ENCODE measurements at regions not wholly inside any gene's neighbourhood (a gene's known extent, or its start where the extent isn't known, plus 50 kb on each side); places are given as distances from the start of the nearest gene placed in this dataset.

- Mint-ChIP-seq H3K27ac (no peak overlapping the region), H3K4me1 (ENCODE audit: low read depth) (no peaks in the 10 kb centered on the region), H3K36me3 (ENCODE audit: low read depth) (no peaks in the 10 kb centered on the region), H3K9me3 (peaks cover 2% of the 10 kb centered on the region), H3K4me3 (no peak overlapping the region), H3K27me3 (peaks cover 14% of the 10 kb centered on the region)
- no peak for DNase-seq
These were observed 88.8 kb downstream of the OAT start for GRCh38 chr10:124329941-124330340.

- H3K36me3 Mint-ChIP-seq (ENCODE audit: low read depth), result no peaks in the 10 kb centered on the region
- H3K27me3 Mint-ChIP-seq, result peaks cover 14% of the 10 kb centered on the region
- no peak for DNase-seq
- H3K4me3 Mint-ChIP-seq, result no peak overlapping the region
- no peaks in the 10 kb centered on the region for H3K4me1 Mint-ChIP-seq (ENCODE audit: low read depth)
- H3K27ac Mint-ChIP-seq, result no peak overlapping the region
- peaks cover 2% of the 10 kb centered on the region for H3K9me3 Mint-ChIP-seq
These were observed 89.4 kb downstream of the OAT start for GRCh38 chr10:124329362-124329761.

GRCh38 chr10:124328477-124329220, 90.1 kb downstream of the OAT start:
- Mint-ChIP-seq H3K4me3 (no peak overlapping the region), H3K27me3 (peaks cover 14% of the 10 kb centered on the region), H3K9me3 (peaks cover 2% of the 10 kb centered on the region), H3K36me3 (ENCODE audit: low read depth) (no peaks in the 10 kb centered on the region), H3K27ac (no peak overlapping the region), H3K4me1 (ENCODE audit: low read depth) (no peaks in the 10 kb centered on the region)
- DNase-seq, result no peak

- Mint-ChIP-seq H3K27ac (no peak overlapping the region), H3K27me3 (peaks cover 14% of the 10 kb centered on the region), H3K36me3 (ENCODE audit: low read depth) (no peaks in the 10 kb centered on the region), H3K4me1 (ENCODE audit: low read depth) (no peaks in the 10 kb centered on the region), H3K9me3 (no peaks in the 10 kb centered on the region), H3K4me3 (no peak overlapping the region)
- DNase-seq, result no peak
These were observed 92.6 kb downstream of the OAT start for GRCh38 chr10:124325998-124326636.

- no peak overlapping the region for H3K4me3 Mint-ChIP-seq
- H3K36me3 Mint-ChIP-seq (ENCODE audit: low read depth), result no peaks in the 10 kb centered on the region
- H3K9me3 Mint-ChIP-seq, result no peaks in the 10 kb centered on the region
- no peak overlapping the region for H3K27ac Mint-ChIP-seq
- H3K27me3 Mint-ChIP-seq, result peaks cover 14% of the 10 kb centered on the region
- DNase-seq, result no peak
- H3K4me1 Mint-ChIP-seq (ENCODE audit: low read depth), result no peaks in the 10 kb centered on the region
These were observed 93.1 kb downstream of the OAT start for GRCh38 chr10:124325633-124325914.

GRCh38 chr10:124324856-124325632, 93.7 kb downstream of the OAT start:
- no peak for DNase-seq
- Mint-ChIP-seq H3K36me3 (ENCODE audit: low read depth) (no peaks in the 10 kb centered on the region), H3K27me3 (peaks cover 11% of the 10 kb centered on the region)

GRCh38 chr10:124324451-124324850, 94.3 kb downstream of the OAT start:
- no peak for DNase-seq
- no peaks in the 10 kb centered on the region for H3K4me1 Mint-ChIP-seq (ENCODE audit: low read depth)
- H3K9me3 Mint-ChIP-seq, result no peaks in the 10 kb centered on the region
- no peak overlapping the region for H3K27ac Mint-ChIP-seq
- no peaks in the 10 kb centered on the region for H3K36me3 Mint-ChIP-seq (ENCODE audit: low read depth)
- peaks cover 6% of the 10 kb centered on the region for H3K27me3 Mint-ChIP-seq
- H3K4me3 Mint-ChIP-seq, result no peak overlapping the region

More at GRCh38 chr10:124324856-124325632, 93.7 kb downstream of the OAT start:
- Mint-ChIP-seq H3K27ac (no peak overlapping the region), H3K4me1 (ENCODE audit: low read depth) (no peaks in the 10 kb centered on the region), H3K4me3 (no peak overlapping the region), H3K9me3 (no peaks in the 10 kb centered on the region)

GRCh38 chr10:124323806-124324205, 94.9 kb downstream of the OAT start:
- H3K4me3 Mint-ChIP-seq, result no peak overlapping the region
- DNase-seq, result no peak
- H3K9me3 Mint-ChIP-seq, result no peaks in the 10 kb centered on the region
- H3K4me1 Mint-ChIP-seq (ENCODE audit: low read depth), result no peaks in the 10 kb centered on the region
- no peak overlapping the region for H3K27ac Mint-ChIP-seq
- peaks cover 4% of the 10 kb centered on the region for H3K27me3 Mint-ChIP-seq
- H3K36me3 Mint-ChIP-seq (ENCODE audit: low read depth), result no peaks in the 10 kb centered on the region

GRCh38 chr10:124323111-124323725, 95.5 kb downstream of the OAT start:
- Mint-ChIP-seq H3K27ac (no peak overlapping the region), H3K4me3 (no peak overlapping the region), H3K27me3 (no peaks in the 10 kb centered on the region), H3K36me3 (ENCODE audit: low read depth) (no peaks in the 10 kb centered on the region), H3K4me1 (ENCODE audit: low read depth) (no peaks in the 10 kb centered on the region), H3K9me3 (no peaks in the 10 kb centered on the region)
- no peak for DNase-seq

- no peaks in the 10 kb centered on the region for H3K9me3 Mint-ChIP-seq
- H3K27ac Mint-ChIP-seq, result no peak overlapping the region
- H3K36me3 Mint-ChIP-seq (ENCODE audit: low read depth), result no peaks in the 10 kb centered on the region
These were observed 96.3 kb downstream of the OAT start for GRCh38 chr10:124322191-124322980.

GRCh38 chr10:124321433-124322089, 97.2 kb downstream of the OAT start:
- no peaks in the 10 kb centered on the region for H3K27me3 Mint-ChIP-seq
- H3K36me3 Mint-ChIP-seq (ENCODE audit: low read depth), result no peaks in the 10 kb centered on the region
- no peak overlapping the region for H3K4me3 Mint-ChIP-seq
- no peak for DNase-seq
- H3K4me1 Mint-ChIP-seq (ENCODE audit: low read depth), result no peaks in the 10 kb centered on the region
- H3K27ac Mint-ChIP-seq, result no peak overlapping the region
- no peaks in the 10 kb centered on the region for H3K9me3 Mint-ChIP-seq

More at GRCh38 chr10:124322191-124322980, 96.3 kb downstream of the OAT start:
- no peak for DNase-seq
- Mint-ChIP-seq H3K4me3 (no peak overlapping the region), H3K27me3 (no peaks in the 10 kb centered on the region), H3K4me1 (ENCODE audit: low read depth) (no peaks in the 10 kb centered on the region)

- Mint-ChIP-seq H3K27me3 (no peaks in the 10 kb centered on the region), H3K27ac (no peak overlapping the region), H3K36me3 (ENCODE audit: low read depth) (no peaks in the 10 kb centered on the region), H3K9me3 (no peaks in the 10 kb centered on the region), H3K4me3 (no peak overlapping the region), H3K4me1 (ENCODE audit: low read depth) (no peaks in the 10 kb centered on the region)
- no peak for DNase-seq
These were observed 97.8 kb downstream of the OAT start for GRCh38 chr10:124320778-124321432.

GRCh38 chr10:124319926-124320391, 98.8 kb downstream of the OAT start:
- H3K27me3 Mint-ChIP-seq, result no peaks in the 10 kb centered on the region

More at GRCh38 chr10:124319926-124320391, 98.8 kb downstream of the OAT start:
- no peak for DNase-seq
- H3K4me1 Mint-ChIP-seq (ENCODE audit: low read depth), result no peaks in the 10 kb centered on the region
- no peak overlapping the region for H3K27ac Mint-ChIP-seq
- H3K36me3 Mint-ChIP-seq (ENCODE audit: low read depth), result no peaks in the 10 kb centered on the region
- H3K9me3 Mint-ChIP-seq, result no peaks in the 10 kb centered on the region
- H3K4me3 Mint-ChIP-seq, result no peak overlapping the region

Data from activated T-cell treated with anti-CD3 and anti-CD28 coated beads, Interleukin-2, amount 50 U/mL, for 24 hours (primary cell).